Uterus (tissue), 2 donors: ENCODE measurements at regions not wholly inside any gene's neighbourhood (a gene's known extent, or its start where the extent isn't known, plus 50 kb on each side); places are given as distances from the start of the nearest gene placed in this dataset.

ENCODE experiments used
- CTCF ChIP-seq, 4 experiments: fragments of 200-600 bp in 2 of 4; fragments of 450-650 bp in 2 of 4; sonication (generic) in 2 of 4; IDR thresholded peaks; one replicate each; pipeline ENCODE4 v1.5.1; 2016 to 2019; ENCODE audit warnings: antibody characterized with exemption in 4 of 4, mild to moderate bottlenecking in 2 of 4, moderate library complexity in 1 of 4
- POLR2A ChIP-seq, 2 donors: fragments of 450-650 bp; IDR thresholded peaks; one replicate each; pipeline ENCODE4 v1.6.1; 2016; ENCODE audit warnings: antibody characterized with exemption in 2 of 2, mild to moderate bottlenecking in 1 of 2, moderate library complexity in 1 of 2

DNA sequence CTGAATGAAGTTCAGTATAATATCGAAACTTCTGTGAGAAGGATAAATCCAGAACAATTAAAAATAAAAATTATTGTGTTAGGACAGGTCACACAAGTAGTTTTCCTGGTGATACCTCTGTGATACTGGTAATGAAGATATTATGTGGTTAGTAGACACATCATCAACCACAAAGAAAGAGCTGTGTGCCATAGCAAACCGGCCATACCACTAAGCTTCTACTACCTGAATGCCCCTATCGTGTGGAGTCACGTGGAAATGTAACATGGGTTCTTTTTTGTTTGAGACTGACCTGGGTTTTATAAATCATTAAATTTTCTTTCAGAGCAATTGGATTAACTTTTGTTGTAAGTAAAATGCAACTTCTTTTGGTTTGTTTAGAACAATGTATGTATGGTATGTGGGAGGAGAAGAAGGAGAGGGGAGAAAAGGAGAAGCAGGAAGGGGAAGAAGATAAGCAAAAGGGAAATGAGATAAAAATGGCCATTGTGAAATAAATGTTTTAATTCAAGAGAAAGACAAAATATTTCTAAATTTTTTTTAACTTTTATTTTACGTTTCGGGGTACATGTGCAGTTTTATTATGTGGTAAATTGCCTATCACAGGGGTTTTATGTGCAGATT is 58.2 kb upstream of the LRRC8B start:
- TF ChIP-seq CTCF (IDR thresholded peaks at IDR 0.05): no peak
- no peak for TF ChIP-seq POLR2A (IDR thresholded peaks at IDR 0.05)
